HK-2 (cell line): ENCODE measurements at regions not wholly inside any gene's neighbourhood (a gene's known extent, or its start where the extent isn't known, plus 50 kb on each side); places are given as distances from the start of the nearest gene placed in this dataset.
A peak's percentile ranks its signal among the peaks of the same experiment; 100 is the strongest.

Experiments used
- DNase-seq: peaks from one replicate; pipeline ENCODE4 v3.0.0-alpha.2; 2018; ENCODE audit not compliant: unreplicated experiment

- DNase-seq = no peak
Measured at GRCh38 chr9:24488896-24489295, 56.8 kb downstream of the IZUMO3 start.

- DNase-seq = no peak
Measured at GRCh38 chr9:24487946-24488345, 57.8 kb downstream of the IZUMO3 start.

GRCh38 chr9:24487250-24487861 is 58.3 kb downstream of the IZUMO3 start:
- DNase-seq = no peak

GRCh38 chr9:24479361-24480059 is 66.2 kb downstream of the IZUMO3 start:
- DNase-seq = no peak

GRCh38 chr9:24464319-24464951 is 81.3 kb downstream of the IZUMO3 start:
- DNase-seq = peak; percentile 13

- no peak for DNase-seq
Measured at GRCh38 chr9:24462951-24463350, 82.7 kb downstream of the IZUMO3 start.

- no peak for DNase-seq
Measured at GRCh38 chr9:24460781-24461180, 84.9 kb downstream of the IZUMO3 start.

GRCh38 chr9:24459953-24460352 is 85.7 kb downstream of the IZUMO3 start:
- DNase-seq = no peak

- no peak for DNase-seq
Measured at GRCh38 chr9:24451346-24451745, 94.4 kb downstream of the IZUMO3 start.

GRCh38 chr9:24449976-24450375 is 95.7 kb downstream of the IZUMO3 start:
- no peak for DNase-seq

- DNase-seq = no peak
Measured at GRCh38 chr9:24439456-24439855, 106.2 kb downstream of the IZUMO3 start.

- DNase-seq = no peak
Measured at GRCh38 chr9:24438876-24439275, 106.8 kb downstream of the IZUMO3 start.

- DNase-seq = no peak
Measured at GRCh38 chr9:24436761-24437160, 108.9 kb downstream of the IZUMO3 start.

GRCh38 chr9:24434183-24434582 is 111.5 kb downstream of the IZUMO3 start:
- DNase-seq = no peak

- DNase-seq = no peak
Measured at GRCh38 chr9:24416136-24416535, 129.6 kb downstream of the IZUMO3 start.

- no peak for DNase-seq
Measured at GRCh38 chr9:24413651-24414050, 132.0 kb downstream of the IZUMO3 start.

- no peak for DNase-seq
Measured at GRCh38 chr9:24398466-24398865, 147.2 kb downstream of the IZUMO3 start.

GRCh38 chr9:24391095-24391494 is 154.6 kb downstream of the IZUMO3 start:
- DNase-seq = no peak

- DNase-seq = no peak
Measured at GRCh38 chr9:24385077-24385476, 160.6 kb downstream of the IZUMO3 start.

GRCh38 chr9:24382566-24382965 is 163.1 kb downstream of the IZUMO3 start:
- DNase-seq = no peak

GRCh38 chr9:24381205-24381604 is 164.5 kb downstream of the IZUMO3 start:
- no peak for DNase-seq

- no peak for DNase-seq
Measured at GRCh38 chr9:24359046-24359445, 186.7 kb downstream of the IZUMO3 start.

- no peak for DNase-seq
Measured at GRCh38 chr9:24351973-24352372, 193.7 kb downstream of the IZUMO3 start.
